ENCODE measurements at regions not wholly inside any gene's neighbourhood (a gene's known extent, or its start where the extent isn't known, plus 50 kb on each side); places are given as distances from the start of the nearest gene placed in this dataset.

DNA sequence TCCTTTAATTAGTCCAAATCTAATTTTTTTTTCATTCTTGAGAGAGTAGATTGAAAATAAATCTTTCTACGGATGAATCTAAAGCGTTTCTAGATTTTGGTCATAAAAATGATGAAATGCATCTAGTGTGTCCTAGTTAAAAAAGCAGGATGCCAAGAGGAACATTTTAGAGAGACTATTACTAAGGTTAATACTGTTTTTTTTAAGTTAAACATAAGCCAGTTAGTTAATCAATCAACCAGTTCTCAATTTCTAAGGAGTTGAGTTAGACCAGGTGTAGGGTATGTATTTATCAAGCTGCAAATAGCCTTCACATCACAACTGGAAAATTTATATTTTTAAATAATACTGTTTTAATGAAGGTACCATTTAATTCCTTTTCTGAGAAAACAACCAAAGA is 679.5 kb upstream of the IGFBP7 start:
- DNase-seq (ENCODE audit: low read depth) = no peak
- in situ Hi-C loops (cut with HindIII; ENCODE audit: low sequenced_read_pairs) = no loop called here
- TF ChIP-seq, protein P1, sequence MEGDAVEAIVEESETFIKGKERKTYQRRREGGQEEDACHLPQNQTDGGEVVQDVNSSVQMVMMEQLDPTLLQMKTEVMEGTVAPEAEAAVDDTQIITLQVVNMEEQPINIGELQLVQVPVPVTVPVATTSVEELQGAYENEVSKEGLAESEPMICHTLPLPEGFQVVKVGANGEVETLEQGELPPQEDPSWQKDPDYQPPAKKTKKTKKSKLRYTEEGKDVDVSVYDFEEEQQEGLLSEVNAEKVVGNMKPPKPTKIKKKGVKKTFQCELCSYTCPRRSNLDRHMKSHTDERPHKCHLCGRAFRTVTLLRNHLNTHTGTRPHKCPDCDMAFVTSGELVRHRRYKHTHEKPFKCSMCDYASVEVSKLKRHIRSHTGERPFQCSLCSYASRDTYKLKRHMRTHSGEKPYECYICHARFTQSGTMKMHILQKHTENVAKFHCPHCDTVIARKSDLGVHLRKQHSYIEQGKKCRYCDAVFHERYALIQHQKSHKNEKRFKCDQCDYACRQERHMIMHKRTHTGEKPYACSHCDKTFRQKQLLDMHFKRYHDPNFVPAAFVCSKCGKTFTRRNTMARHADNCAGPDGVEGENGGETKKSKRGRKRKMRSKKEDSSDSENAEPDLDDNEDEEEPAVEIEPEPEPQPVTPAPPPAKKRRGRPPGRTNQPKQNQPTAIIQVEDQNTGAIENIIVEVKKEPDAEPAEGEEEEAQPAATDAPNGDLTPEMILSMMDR (IDR thresholded peaks at IDR 0.05; ENCODE audit: low read depth, low read length, missing control alignments) = no peak
- H3K4me3 ChIP-seq (ENCODE audit: low read depth, low read length) = no peak overlapping the region

DNA sequence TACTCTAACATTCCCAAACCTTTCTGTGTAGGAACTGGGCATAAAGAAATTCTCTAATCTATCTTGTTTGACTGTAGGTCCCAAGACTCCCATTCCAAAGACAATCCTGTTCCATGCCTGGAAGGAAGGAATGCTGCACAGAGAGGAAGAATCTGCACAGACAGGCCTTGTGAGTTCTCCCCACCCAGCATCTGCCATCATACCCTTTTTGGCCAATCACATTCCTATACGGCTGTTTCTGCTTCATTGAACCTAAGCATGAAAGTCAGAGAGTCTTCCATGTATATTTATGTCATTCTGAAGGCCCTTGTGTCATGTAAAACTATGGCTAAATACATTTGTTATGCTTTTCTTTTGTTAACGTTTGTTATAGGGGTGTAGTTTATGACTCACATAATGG is 667.7 kb upstream of the IGFBP7 start:
- TF ChIP-seq, protein P1 (IDR thresholded peaks at IDR 0.05; ENCODE audit: low read depth, low read length, missing control alignments) = no peak
- in situ Hi-C loops (cut with HindIII; ENCODE audit: low sequenced_read_pairs) = no loop called here
- no peak overlapping the region for H3K4me3 ChIP-seq (ENCODE audit: low read depth, low read length)
- no peak for DNase-seq (ENCODE audit: low read depth)

DNA sequence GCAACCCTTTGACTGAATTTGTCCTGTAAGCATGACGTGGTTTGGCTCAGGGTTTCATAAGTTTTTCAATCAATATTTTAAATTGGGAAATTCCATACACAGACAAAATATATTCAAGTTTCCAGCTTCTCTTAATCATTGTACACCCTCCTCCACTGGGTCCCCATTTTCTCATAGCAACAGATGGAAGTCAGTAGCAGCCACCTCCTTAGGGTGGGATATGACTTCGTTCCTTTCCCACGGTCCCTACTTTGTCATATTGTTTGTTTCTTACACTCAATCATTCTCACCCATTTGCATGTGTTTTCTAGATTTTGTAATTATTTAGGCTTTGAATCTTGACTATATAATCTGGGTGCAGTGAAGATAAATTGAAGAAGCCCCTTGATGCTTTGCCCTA is 664.5 kb upstream of the IGFBP7 start:
- in situ Hi-C loops (cut with HindIII; ENCODE audit: low sequenced_read_pairs) = no loop called here

DNA sequence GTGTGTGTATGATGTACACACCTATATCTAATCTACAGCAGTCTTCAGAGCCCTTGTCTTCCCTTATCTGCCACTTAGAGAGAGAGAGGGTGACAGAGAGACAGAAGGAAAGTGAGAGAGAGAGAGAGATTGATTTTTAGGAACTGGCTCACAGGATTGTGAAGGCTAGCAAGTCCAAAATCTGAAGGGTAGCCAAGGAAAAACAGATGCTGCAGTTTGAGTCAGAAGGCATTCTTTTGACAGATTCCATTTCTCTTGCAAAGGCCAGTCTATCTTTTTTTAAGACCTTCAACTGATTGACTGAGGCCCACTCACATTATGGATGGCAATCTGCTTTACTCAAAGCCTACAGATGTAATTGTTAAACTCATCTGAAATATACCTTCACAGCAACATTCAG is 664.0 kb upstream of the IGFBP7 start:
- DNase-seq (ENCODE audit: low read depth) = no peak
- no peak overlapping the region for H3K4me3 ChIP-seq (ENCODE audit: low read depth, low read length)
- in situ Hi-C loops (cut with HindIII; ENCODE audit: low sequenced_read_pairs) = no loop called here
- TF ChIP-seq, protein P1 (IDR thresholded peaks at IDR 0.05; ENCODE audit: low read depth, low read length, missing control alignments) = no peak

More for the DNA sequence above, 664.5 kb upstream of the IGFBP7 start:
- DNase-seq (ENCODE audit: low read depth) = no peak
- H3K4me3 ChIP-seq (ENCODE audit: low read depth, low read length) = no peak overlapping the region
- TF ChIP-seq, protein P1 (IDR thresholded peaks at IDR 0.05; ENCODE audit: low read depth, low read length, missing control alignments) = no peak

DNA sequence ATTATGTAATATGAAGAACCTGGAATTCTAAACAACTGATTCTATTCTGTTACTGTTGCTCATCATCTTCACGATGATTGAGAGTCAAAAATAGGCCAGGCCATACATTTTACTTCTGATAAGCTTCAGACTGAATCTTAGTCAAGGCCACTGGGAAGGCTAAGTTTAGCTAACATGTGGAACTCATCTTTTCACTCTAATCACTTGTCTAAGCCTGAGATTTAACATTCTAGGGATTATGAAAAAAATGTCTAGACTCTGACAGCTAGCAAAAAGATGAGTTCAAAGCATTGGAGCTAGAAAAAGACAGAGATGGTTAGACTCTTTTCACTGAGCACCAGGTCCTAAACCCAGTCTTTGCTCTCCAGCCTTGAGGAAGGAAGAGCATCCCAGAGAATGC is 656.2 kb upstream of the IGFBP7 start:
- TF ChIP-seq, protein P1 (IDR thresholded peaks at IDR 0.05; ENCODE audit: low read depth, low read length, missing control alignments) = no peak
- no peak overlapping the region for H3K4me3 ChIP-seq (ENCODE audit: low read depth, low read length)
- in situ Hi-C loops (cut with HindIII; ENCODE audit: low sequenced_read_pairs) = no loop called here
- DNase-seq (ENCODE audit: low read depth) = no peak

DNA sequence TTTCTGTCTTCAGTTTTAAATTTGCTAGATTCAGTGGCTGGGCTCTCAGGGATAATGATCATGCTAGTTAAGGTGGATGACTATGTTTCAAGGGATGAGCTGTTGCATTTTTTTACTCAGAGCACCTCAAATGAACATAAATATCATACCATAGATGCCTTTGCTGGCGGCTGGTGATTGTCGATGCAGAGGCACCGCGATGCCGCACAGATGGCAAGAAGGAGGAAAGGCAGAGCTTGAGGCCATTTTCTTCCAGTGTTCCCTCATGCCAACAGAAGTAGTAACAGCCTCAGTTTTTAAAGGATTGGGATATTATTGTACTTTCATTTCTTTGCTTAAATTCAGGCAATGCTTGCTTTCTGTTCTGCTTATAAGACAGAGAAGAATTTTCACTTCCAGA is 654.7 kb upstream of the IGFBP7 start:
- no peak for DNase-seq (ENCODE audit: low read depth)
- TF ChIP-seq, protein P1 (IDR thresholded peaks at IDR 0.05; ENCODE audit: low read depth, low read length, missing control alignments) = no peak
- in situ Hi-C loops (cut with HindIII; ENCODE audit: low sequenced_read_pairs) = no loop called here
- no peak overlapping the region for H3K4me3 ChIP-seq (ENCODE audit: low read depth, low read length)

DNA sequence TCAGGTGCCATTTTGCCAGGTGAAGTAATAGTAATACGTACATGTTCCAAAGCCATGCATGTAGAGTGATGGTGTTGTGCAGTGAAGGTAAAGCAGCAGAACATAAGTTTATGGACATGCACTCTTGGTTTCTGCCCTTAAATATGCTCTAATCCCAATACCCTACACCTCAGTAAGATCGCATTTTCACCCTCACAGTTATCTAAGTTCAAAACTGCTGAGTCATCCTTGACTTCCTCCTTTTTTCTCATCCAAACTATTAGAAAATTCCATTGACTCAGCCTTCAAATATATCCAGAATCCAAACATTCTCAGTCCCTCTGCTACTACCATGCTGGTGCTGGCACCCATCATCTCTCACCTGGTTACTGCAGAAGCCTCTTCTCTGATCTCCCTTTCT is 652.9 kb upstream of the IGFBP7 start:
- H3K4me3 ChIP-seq (ENCODE audit: low read depth, low read length) = no peak overlapping the region
- TF ChIP-seq, protein P1 (IDR thresholded peaks at IDR 0.05; ENCODE audit: low read depth, low read length, missing control alignments) = no peak
- no peak for DNase-seq (ENCODE audit: low read depth)
- in situ Hi-C loops (cut with HindIII; ENCODE audit: low sequenced_read_pairs) = no loop called here
